ENCODE measurements at regions not wholly inside any gene's neighbourhood (a gene's known extent, or its start where the extent isn't known, plus 50 kb on each side); places are given as distances from the start of the nearest gene placed in this dataset.

GRCh38 chr2:104049438-104049837 is 804.5 kb upstream of the POU3F3 start:
- no peak for ATAC-seq

- no peak for ATAC-seq
These were observed 803.9 kb upstream of the POU3F3 start for GRCh38 chr2:104049981-104050380.

- ATAC-seq = no peak
These were observed 803.2 kb upstream of the POU3F3 start for GRCh38 chr2:104050656-104051242.

GRCh38 chr2:104051766-104052165 is 802.1 kb upstream of the POU3F3 start:
- ATAC-seq = no peak

GRCh38 chr2:104052356-104052755 is 801.6 kb upstream of the POU3F3 start:
- no peak for ATAC-seq

- no peak for ATAC-seq
These were observed 797.5 kb upstream of the POU3F3 start for GRCh38 chr2:104056451-104056850.

GRCh38 chr2:104068665-104069064 is 785.2 kb upstream of the POU3F3 start:
- ATAC-seq = no peak

- no peak for ATAC-seq
These were observed 776.3 kb upstream of the POU3F3 start for GRCh38 chr2:104077573-104077972.

GRCh38 chr2:104078431-104079157 is 775.3 kb upstream of the POU3F3 start:
- no peak for ATAC-seq

- no peak for ATAC-seq
These were observed 765.2 kb upstream of the POU3F3 start for GRCh38 chr2:104088745-104089144.

GRCh38 chr2:104090407-104090806 is 763.5 kb upstream of the POU3F3 start:
- no peak for ATAC-seq

- ATAC-seq = no peak
These were observed 762.0 kb upstream of the POU3F3 start for GRCh38 chr2:104091894-104092293.

GRCh38 chr2:104092886-104093285 is 761.0 kb upstream of the POU3F3 start:
- no peak for ATAC-seq

- ATAC-seq = no peak
These were observed 751.3 kb upstream of the POU3F3 start for GRCh38 chr2:104102615-104103014.

- ATAC-seq = no peak
These were observed 744.6 kb upstream of the POU3F3 start for GRCh38 chr2:104109356-104109755.

GRCh38 chr2:104118889-104119288 is 735.0 kb upstream of the POU3F3 start:
- no peak for ATAC-seq

- ATAC-seq = no peak
These were observed 733.7 kb upstream of the POU3F3 start for GRCh38 chr2:104120171-104120570.

- ATAC-seq = no peak
These were observed 728.8 kb upstream of the POU3F3 start for GRCh38 chr2:104125096-104125495.

GRCh38 chr2:104127049-104127770 is 726.7 kb upstream of the POU3F3 start:
- ATAC-seq = no peak

GRCh38 chr2:104140361-104140760 is 713.6 kb upstream of the POU3F3 start:
- no peak for ATAC-seq

GRCh38 chr2:104158191-104158590 is 695.7 kb upstream of the POU3F3 start:
- ATAC-seq = no peak

GRCh38 chr2:104163611-104164130 is 690.2 kb upstream of the POU3F3 start:
- no peak for ATAC-seq

- no peak for ATAC-seq
These were observed 689.1 kb upstream of the POU3F3 start for GRCh38 chr2:104164721-104165252.

- no peak for ATAC-seq
These were observed 676.7 kb upstream of the POU3F3 start for GRCh38 chr2:104177179-104177578.
